ENCODE measurements at regions not wholly inside any gene's neighbourhood (a gene's known extent, or its start where the extent isn't known, plus 50 kb on each side); places are given as distances from the start of the nearest gene placed in this dataset.

DNA sequence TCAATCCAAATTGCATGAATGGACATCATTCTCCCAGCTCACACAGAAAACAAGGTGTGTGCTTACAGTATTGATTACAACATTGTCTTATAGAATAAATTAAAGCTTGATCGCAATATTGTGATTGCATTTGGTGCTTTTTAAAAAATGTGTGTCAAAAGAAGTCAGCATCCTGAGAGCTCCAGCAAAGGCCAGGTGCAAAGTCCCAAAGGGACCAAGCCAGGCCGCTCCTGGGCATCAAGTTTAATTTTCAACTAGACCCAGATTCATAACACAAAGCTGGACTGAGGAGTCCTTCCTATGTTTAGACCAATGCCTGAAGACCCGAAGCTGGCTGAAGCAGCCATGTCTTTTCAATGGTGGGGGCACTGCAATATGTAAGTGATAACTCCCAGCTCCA, 295.6 kb downstream of the IRX2 start:
- H3K4me3 Mint-ChIP-seq, result no peak overlapping the region
- no peaks in the 10 kb centered on the region for H3K27me3 Mint-ChIP-seq (ENCODE audit: low read depth)
- no peaks in the 10 kb centered on the region for H3K4me1 Mint-ChIP-seq (ENCODE audit: low read depth)
- H3K9me3 Mint-ChIP-seq, result peaks cover 5% of the 10 kb centered on the region
- no peaks in the 10 kb centered on the region for H3K36me3 Mint-ChIP-seq (ENCODE audit: low read depth)
- DNase-seq (ENCODE audit: low spot score), result no peak
- no peak overlapping the region for H3K27ac Mint-ChIP-seq

DNA sequence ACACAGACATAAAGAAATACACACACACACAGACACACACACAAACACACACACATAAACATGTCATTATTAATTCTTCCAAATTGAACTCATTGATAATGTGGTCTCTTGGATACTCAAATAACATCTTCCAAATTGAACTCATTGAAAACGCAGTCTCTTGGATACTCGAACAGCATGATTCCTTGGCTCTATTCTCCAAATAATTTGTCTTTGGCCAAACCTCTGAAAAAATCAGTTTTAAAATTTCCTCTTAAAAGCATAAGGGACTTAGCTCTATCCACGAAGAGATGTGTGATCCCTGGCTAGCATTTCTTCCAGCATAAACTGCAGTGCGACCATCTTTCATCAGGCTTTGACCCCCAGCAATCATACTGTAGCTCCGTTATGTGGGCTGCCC, 296.6 kb downstream of the IRX2 start:
- H3K9me3 Mint-ChIP-seq, result peaks cover 2% of the 10 kb centered on the region
- H3K27me3 Mint-ChIP-seq (ENCODE audit: low read depth), result no peaks in the 10 kb centered on the region
- no peaks in the 10 kb centered on the region for H3K4me1 Mint-ChIP-seq (ENCODE audit: low read depth)
- no peak overlapping the region for H3K27ac Mint-ChIP-seq
- no peak overlapping the region for H3K4me3 Mint-ChIP-seq
- no peaks in the 10 kb centered on the region for H3K36me3 Mint-ChIP-seq (ENCODE audit: low read depth)
- no peak for DNase-seq (ENCODE audit: low spot score)

DNA sequence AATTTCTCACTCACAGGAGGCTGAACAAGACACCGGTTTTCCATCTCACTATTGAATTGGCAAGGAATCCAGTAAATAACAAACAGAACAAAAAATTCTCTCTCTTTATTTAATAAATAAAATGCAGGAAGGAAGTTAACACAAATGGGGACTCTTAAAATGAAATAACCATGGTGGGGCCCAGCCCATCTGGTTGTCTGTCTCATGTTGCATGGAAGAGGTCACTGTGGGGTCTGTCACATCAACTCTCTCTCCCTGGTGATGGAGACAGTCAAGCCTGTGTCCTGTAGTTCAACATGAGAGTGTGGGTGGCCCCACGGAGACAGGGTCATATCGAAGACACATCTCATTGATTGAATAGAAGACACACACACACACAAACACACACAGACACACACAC, 297.7 kb downstream of the IRX2 start:
- H3K9me3 Mint-ChIP-seq, result no peaks in the 10 kb centered on the region
- H3K4me3 Mint-ChIP-seq, result no peak overlapping the region
- no peak overlapping the region for H3K27ac Mint-ChIP-seq
- H3K4me1 Mint-ChIP-seq (ENCODE audit: low read depth), result no peaks in the 10 kb centered on the region
- no peaks in the 10 kb centered on the region for H3K36me3 Mint-ChIP-seq (ENCODE audit: low read depth)
- DNase-seq (ENCODE audit: low spot score), result no peak
- no peaks in the 10 kb centered on the region for H3K27me3 Mint-ChIP-seq (ENCODE audit: low read depth)

DNA sequence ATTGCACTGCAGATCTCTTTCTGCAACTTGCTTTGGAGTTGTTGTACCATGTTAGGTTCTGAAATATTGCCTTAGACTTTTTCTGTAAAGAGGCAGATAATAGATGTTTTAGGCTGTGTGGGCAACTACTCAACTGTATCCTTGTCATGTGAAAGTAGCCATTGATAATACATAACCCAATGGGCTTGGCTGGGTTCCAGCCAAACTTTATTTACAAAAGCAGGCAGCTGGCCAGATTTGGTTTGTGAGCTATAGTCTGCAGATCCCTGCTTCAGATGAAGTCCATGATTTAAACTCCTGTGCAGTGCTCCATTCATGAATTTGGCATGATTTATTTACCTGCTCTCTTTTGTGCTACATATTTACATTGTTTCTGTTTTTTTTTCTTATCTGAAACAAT, 300.4 kb downstream of the IRX2 start:
- Mint-ChIP-seq H3K9me3 (peaks cover 14% of the 10 kb centered on the region), H3K27ac (no peak overlapping the region), H3K4me3 (no peak overlapping the region), H3K27me3 (ENCODE audit: low read depth) (no peaks in the 10 kb centered on the region), H3K4me1 (ENCODE audit: low read depth) (no peaks in the 10 kb centered on the region), H3K36me3 (ENCODE audit: low read depth) (no peaks in the 10 kb centered on the region)
- DNase-seq (ENCODE audit: low spot score), result no peak

DNA sequence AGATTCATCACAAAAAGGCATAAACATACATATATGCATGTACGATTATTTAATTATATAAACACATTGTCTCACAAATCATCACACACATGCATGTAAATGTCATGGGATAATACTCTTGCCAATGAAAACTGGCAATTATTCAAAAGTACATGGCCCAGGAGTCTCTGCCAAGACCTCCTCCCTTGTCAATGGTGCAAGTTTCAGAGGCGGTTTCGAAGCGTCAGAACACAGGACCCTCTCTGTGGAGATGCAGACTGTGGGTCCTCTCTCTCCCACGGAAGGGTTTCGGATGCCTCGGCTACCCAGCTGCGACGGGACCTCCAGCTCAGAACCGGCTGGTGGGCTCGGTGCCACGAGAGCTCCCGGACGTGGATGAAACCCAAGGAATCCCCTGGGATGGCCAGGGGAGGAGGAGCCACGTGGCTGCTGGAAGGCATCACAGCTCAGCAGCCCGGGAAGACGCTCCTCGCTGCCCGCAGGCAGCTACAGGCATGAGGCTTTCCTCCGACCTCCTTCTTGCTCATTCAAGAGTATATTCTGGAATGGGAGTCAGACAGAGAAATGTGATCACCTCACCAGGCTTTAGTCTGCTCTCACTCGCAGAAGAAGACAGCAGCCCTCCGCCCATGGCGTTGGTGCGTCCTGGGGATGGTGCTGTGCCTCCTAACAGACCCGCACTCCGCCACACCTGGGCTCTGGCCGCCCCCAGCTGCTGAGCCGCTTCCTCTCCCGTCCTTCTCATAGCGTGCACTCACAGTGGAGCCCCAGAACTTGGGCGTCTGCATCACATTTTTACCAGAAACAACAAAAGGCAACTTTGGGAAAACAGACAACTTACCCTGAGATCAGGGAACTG, 308.8 kb downstream of the IRX2 start:
- DNase-seq (ENCODE audit: low spot score), result no peak
- no peaks in the 10 kb centered on the region for H3K4me1 Mint-ChIP-seq (ENCODE audit: low read depth)
- peaks cover 10% of the 10 kb centered on the region for H3K9me3 Mint-ChIP-seq
- H3K4me3 Mint-ChIP-seq, result no peak overlapping the region
- H3K27ac Mint-ChIP-seq, result no peak overlapping the region
- H3K36me3 Mint-ChIP-seq (ENCODE audit: low read depth), result no peaks in the 10 kb centered on the region
- no peaks in the 10 kb centered on the region for H3K27me3 Mint-ChIP-seq (ENCODE audit: low read depth)

DNA sequence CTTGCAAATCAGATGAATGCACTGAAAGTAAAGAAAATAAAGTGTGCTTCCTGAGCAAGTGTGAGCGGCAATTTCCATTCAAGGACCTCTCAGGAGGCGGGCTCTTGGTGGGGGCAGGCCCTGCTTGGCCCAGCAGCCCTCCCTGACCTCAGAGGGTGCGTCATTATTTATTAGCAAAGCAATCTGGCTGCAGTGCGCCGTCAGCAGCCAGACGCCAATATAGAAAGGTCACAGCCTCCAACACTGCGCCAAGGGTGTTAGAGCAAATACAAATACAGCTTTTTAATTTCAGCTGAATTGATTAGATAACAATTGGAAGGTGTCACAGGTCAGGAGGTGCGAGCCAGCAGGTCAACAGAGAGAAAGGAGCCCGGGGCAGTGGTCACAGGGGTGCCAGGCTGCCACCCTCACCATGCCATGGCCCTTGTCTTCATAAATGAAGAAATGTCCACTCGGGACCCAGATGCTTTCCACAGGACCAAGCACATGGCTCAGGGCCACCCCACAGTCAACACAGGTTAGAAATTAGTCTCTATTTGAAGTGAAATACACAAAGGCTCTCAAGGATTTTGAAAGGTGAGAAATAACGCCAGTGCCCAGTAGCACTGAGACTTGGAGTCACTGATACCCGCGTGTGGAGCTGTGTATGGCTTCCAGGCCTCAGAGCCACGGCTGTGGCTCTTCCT, 309.8 kb downstream of the IRX2 start:
- Mint-ChIP-seq H3K4me3 (no peak overlapping the region), H3K27me3 (ENCODE audit: low read depth) (no peaks in the 10 kb centered on the region)
- DNase-seq (ENCODE audit: low spot score), result no peak

DNA sequence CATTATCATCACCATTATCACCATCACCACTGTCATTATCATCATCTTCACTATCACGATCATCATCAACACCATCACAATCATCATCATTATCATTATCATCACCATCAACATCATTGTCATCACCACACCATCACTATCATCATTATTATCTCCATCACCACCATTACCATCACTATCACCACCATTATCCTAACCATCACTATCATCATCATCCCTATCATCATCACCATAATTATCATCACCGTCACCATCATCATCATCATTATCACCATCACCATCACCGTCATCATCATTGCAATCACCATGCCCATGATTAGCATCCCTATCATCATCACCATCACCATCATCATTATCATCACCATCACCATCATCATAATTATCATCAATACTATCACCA, 311.9 kb downstream of the IRX2 start:
- Mint-ChIP-seq H3K4me1 (ENCODE audit: low read depth) (no peaks in the 10 kb centered on the region), H3K27me3 (ENCODE audit: low read depth) (no peaks in the 10 kb centered on the region), H3K4me3 (no peak overlapping the region), H3K9me3 (no peaks in the 10 kb centered on the region), H3K36me3 (ENCODE audit: low read depth) (no peaks in the 10 kb centered on the region), H3K27ac (no peak overlapping the region)
- DNase-seq (ENCODE audit: low spot score), result no peak

More for the DNA sequence above, 309.8 kb downstream of the IRX2 start:
- H3K36me3 Mint-ChIP-seq (ENCODE audit: low read depth), result no peaks in the 10 kb centered on the region
- H3K27ac Mint-ChIP-seq, result no peak overlapping the region
- no peaks in the 10 kb centered on the region for H3K4me1 Mint-ChIP-seq (ENCODE audit: low read depth)
- peaks cover under 1% of the 10 kb centered on the region for H3K9me3 Mint-ChIP-seq

DNA sequence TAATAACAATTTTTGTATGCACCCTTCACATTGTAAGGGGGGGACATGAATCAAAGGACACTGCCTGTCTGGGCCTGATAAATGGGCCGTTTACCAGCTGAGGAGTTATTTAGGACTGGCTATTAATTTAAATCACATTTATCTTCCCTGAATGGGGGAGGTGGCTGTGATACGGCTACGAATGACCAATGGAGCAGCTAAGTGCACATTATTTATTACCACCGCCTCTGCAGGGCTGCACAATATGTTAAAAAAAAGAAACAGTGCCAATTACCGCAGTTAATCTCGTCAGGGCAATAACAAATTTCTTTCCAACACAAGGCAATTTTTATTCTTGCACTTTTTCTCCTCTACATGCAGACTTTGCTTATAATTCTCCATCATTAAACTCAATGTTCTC, 318.4 kb downstream of the IRX2 start:
- H3K27me3 Mint-ChIP-seq (ENCODE audit: low read depth), result no peaks in the 10 kb centered on the region
- no peaks in the 10 kb centered on the region for H3K36me3 Mint-ChIP-seq (ENCODE audit: low read depth)
- peaks cover 15% of the 10 kb centered on the region for H3K9me3 Mint-ChIP-seq

DNA sequence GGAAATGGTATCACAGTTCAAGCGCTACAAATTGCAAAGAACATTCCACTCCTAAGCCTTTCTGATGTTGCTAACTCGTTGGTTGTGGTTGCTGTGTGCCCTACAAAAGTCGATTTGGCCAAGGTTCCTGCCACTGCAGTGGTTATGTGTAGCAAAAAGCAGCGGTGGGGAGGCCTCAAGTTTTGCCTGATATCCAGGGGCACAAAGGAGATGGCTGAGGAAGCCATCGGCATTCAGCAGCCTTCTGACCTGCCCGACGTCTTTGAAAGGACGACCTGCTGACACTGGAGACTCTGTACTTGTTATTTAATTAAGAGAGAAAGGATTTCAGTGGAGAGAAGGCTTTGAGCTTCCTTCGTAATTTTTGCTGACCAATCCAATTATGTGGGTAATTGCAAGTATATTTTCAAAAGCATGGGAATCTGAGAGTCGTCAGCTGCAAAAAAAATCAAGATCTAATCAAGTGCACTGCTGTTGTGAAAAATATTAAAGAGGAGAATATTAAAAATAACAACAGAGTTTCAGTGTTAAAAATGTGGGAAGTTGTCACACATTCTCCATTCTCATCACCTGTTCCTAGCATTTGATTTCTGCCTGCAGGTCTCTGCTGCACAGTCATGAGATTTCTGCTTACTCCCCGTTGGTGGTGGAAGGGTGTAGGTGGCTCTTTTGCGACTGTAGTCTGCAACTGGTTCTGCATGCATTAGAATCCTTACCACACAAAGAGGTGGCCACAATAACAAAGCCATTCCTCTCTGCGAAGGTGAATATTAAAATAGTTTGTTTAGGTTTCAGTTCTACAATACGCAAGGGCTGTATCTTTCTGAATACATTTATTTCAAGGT, 319.2 kb downstream of the IRX2 start:
- Mint-ChIP-seq H3K9me3 (peaks cover 15% of the 10 kb centered on the region), H3K27me3 (ENCODE audit: low read depth) (no peaks in the 10 kb centered on the region), H3K36me3 (ENCODE audit: low read depth) (no peaks in the 10 kb centered on the region), H3K4me3 (no peak overlapping the region), H3K27ac (no peak overlapping the region), H3K4me1 (ENCODE audit: low read depth) (no peaks in the 10 kb centered on the region)
- DNase-seq (ENCODE audit: low spot score), result no peak

More for the DNA sequence above, 318.4 kb downstream of the IRX2 start:
- no peaks in the 10 kb centered on the region for H3K4me1 Mint-ChIP-seq (ENCODE audit: low read depth)
- no peak overlapping the region for H3K4me3 Mint-ChIP-seq
- H3K27ac Mint-ChIP-seq, result no peak overlapping the region
- DNase-seq (ENCODE audit: low spot score), result no peak

DNA sequence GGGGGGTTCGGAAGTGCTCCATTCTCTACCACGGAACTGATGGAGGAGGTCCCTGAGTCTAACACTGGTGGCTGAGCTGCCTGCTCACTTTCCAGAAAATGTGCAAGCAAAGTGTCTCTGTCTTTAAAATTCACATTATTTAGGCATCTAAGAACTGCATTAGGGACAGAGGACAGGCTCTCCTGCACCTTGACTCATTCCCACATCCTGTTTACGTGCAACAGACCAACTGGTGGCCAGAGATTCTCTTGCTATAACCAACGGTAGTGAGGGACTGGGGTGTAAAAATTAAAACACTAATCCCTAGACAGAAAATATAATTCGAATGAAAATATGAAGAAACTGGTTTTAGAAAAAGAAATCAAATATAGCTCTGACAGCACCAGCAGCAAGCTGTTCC, 320.9 kb downstream of the IRX2 start:
- Mint-ChIP-seq H3K36me3 (ENCODE audit: low read depth) (no peaks in the 10 kb centered on the region), H3K27ac (no peak overlapping the region), H3K4me1 (ENCODE audit: low read depth) (no peaks in the 10 kb centered on the region), H3K27me3 (ENCODE audit: low read depth) (no peaks in the 10 kb centered on the region), H3K9me3 (peaks cover 15% of the 10 kb centered on the region), H3K4me3 (no peak overlapping the region)
- DNase-seq (ENCODE audit: low spot score), result no peak

DNA sequence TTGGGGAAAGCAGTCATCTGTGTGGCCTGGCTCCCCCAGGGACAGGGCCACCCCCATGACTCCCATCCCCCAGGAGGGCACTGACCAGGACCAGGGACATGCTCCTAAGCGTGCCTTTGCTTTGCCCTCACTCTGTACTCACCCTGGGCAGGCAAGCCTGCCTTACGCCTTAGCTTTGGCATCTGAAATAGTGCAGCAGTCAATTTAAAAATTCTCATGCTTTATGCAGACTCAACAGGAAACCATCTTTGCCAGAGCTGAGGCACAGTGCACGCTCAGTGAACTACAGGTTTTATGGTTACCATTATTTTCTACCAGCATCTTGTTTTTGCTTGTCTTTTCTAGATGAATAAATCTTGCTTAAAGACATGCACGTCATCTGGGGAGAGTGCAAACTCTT, 323.5 kb downstream of the IRX2 start:
- Mint-ChIP-seq H3K4me3 (no peak overlapping the region), H3K27ac (no peak overlapping the region), H3K36me3 (ENCODE audit: low read depth) (no peaks in the 10 kb centered on the region), H3K9me3 (peaks cover 25% of the 10 kb centered on the region), H3K4me1 (ENCODE audit: low read depth) (no peaks in the 10 kb centered on the region), H3K27me3 (ENCODE audit: low read depth) (no peaks in the 10 kb centered on the region)
- DNase-seq (ENCODE audit: low spot score), result no peak

DNA sequence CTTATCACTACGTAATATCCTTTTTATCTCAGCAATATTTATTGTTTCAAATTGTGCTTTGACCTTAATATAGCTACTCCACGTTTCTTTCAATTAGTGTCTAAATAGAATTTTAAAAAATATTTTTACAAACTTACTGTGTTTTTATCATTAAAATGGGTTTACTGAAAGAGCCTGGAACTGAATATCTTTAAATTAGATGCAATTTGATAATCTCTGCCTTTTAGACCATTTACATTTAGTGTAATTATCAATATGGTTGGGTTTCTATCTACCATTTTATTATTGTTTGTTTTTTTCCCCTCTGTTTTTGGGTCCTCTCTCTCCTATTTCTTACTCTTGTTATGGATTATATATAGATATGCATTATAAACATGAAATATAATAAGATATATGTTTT, 327.8 kb downstream of the IRX2 start:
- Mint-ChIP-seq H3K9me3 (peaks cover 13% of the 10 kb centered on the region), H3K27ac (no peak overlapping the region), H3K27me3 (ENCODE audit: low read depth) (no peaks in the 10 kb centered on the region), H3K36me3 (ENCODE audit: low read depth) (no peaks in the 10 kb centered on the region), H3K4me3 (no peak overlapping the region), H3K4me1 (ENCODE audit: low read depth) (no peaks in the 10 kb centered on the region)
- DNase-seq (ENCODE audit: low spot score), result no peak

DNA sequence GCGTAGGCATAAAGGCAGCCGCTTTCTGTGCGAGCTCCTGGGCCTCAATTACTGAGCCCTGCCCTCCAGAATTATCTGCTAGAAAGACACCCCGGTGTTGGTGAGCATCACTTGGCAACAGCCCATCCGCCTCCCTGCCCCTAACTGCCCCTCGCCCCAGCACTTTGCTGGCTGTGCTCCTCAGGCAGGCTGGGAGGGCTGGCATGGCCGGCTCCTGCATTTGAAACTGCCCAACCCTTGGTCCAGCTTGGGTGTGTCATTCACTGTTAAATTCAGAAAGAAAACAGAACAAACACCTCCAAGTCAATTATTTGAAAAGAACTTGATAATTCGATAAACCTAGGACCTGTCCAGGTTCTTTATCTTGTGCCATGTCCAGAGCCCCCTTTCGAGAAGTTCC, 334.2 kb downstream of the IRX2 start:
- Mint-ChIP-seq H3K27ac (no peak overlapping the region), H3K36me3 (ENCODE audit: low read depth) (no peaks in the 10 kb centered on the region), H3K27me3 (ENCODE audit: low read depth) (no peaks in the 10 kb centered on the region), H3K9me3 (peaks cover 8% of the 10 kb centered on the region), H3K4me1 (ENCODE audit: low read depth) (no peaks in the 10 kb centered on the region), H3K4me3 (no peak overlapping the region)
- DNase-seq (ENCODE audit: low spot score), result no peak

DNA sequence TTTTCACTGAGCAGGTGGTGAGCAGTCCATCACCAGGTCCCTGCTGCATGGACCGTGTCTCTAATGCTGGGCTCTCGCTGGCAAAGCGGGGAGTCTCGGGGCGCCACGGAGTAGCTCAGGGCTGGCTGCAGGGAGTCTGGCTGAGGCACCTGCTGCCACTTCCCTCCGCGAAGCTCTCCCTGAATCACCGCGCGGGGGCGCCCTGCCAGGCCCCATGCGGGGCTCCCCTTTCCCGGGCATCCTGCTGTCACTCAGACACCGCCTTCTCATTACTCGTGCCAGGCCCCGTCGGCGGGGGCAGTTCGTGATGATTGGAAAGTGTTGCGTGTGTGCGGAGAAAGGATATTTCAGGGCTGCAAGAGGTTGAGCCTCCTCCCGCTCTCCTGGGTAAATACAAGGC, 335.8 kb downstream of the IRX2 start:
- Mint-ChIP-seq H3K36me3 (ENCODE audit: low read depth) (no peaks in the 10 kb centered on the region), H3K4me3 (no peak overlapping the region), H3K9me3 (peaks cover 12% of the 10 kb centered on the region), H3K4me1 (ENCODE audit: low read depth) (no peaks in the 10 kb centered on the region), H3K27me3 (ENCODE audit: low read depth) (no peaks in the 10 kb centered on the region), H3K27ac (no peak overlapping the region)
- DNase-seq (ENCODE audit: low spot score), result no peak

All from T-helper 2 cell treated with Interferon-gamma antibody and Interleukin-4, amounts not matched to agents 5 μg/mL and 100 μg/mL, for 36 hours (primary cell).